ENCODE measurements at regions not wholly inside any gene's neighbourhood (a gene's known extent, or its start where the extent isn't known, plus 50 kb on each side); places are given as distances from the start of the nearest gene placed in this dataset.

DNA sequence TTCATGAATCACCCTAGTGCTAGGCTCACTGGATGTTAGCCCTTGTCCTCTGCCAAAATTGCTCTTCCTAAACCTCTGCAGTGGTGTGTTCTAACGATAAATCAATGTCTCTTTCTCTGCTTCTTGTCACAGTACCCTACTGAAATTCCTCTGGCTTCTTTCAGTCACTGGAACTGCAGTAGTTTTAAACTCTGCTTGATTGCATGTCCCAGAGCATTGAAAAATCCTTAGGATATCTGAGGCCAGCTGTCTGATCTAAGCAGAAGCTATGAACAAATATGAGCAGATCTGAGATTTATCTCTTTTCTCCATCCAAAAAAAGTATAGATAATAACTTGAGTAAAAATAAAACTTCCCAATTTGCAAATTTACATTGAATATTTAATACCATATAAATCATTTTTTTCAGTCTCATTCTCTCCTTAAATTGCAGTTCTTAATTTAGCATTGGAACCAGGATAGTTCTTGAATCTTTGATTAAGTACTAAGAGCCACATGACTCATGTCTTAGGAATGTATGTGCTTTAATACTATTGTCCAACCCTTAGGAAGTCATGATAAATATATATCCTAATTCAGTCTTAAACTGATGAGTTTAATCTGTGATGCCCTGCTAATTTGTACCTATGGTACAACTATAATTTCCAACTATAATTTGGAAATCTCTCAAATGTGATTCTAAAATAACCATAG, 169.7 kb downstream of the PDHA2 start:
- no peak for TF ChIP-seq YY1 (IDR thresholded peaks at IDR 0.05; ENCODE audit: insufficient read depth, insufficient read length)
- TF ChIP-seq ZNF274 (IDR thresholded peaks at IDR 0.05; ENCODE audit: low read depth, low read length) = no peak
